Memory B cell (primary cell): ENCODE measurements at regions not wholly inside any gene's neighbourhood (a gene's known extent, or its start where the extent isn't known, plus 50 kb on each side); places are given as distances from the start of the nearest gene placed in this dataset.

ENCODE experiments used
- ATAC-seq: fragments of 150-1000 bp; cut with Tn5 transposase; 2 replicates; pipeline ENCODE4 v1.10.0; 2021; ENCODE audit warnings: low read depth, mild to moderate bottlenecking, moderate library complexity
- DNase-seq, 2 donors: peaks; one replicate each; pipeline ENCODE4 v3.0.0; 2022; ENCODE audit warnings: low spot score in 2 of 2
- H3K27ac Mint-ChIP-seq: one replicate; pipeline ENCODE4 v1.8.0; 2022; ENCODE audit warnings: mild to moderate bottlenecking, moderate library complexity, mixed read lengths
- H3K27me3 Mint-ChIP-seq: one replicate; pipeline ENCODE4 v1.8.0; 2022; ENCODE audit warnings: mixed read lengths
- H3K36me3 Mint-ChIP-seq: one replicate; pipeline ENCODE4 v1.8.0; 2022; ENCODE audit warnings: mild to moderate bottlenecking, mixed read lengths
- H3K4me1 Mint-ChIP-seq: one replicate; pipeline ENCODE4 v1.8.0; 2022; ENCODE audit warnings: mixed read lengths
- H3K4me3 Mint-ChIP-seq: one replicate; pipeline ENCODE4 v1.8.0; 2022; ENCODE audit warnings: mild to moderate bottlenecking, moderate library complexity, mixed read lengths
- H3K9me3 Mint-ChIP-seq: one replicate; pipeline ENCODE4 v1.8.0; 2022; ENCODE audit warnings: mixed read lengths

GRCh38 chr11:29306527-29306926 is 710.3 kb downstream of the KCNA4 start:
- Mint-ChIP-seq H3K4me1 (no peaks in the 10 kb centered on the region), H3K36me3 (no peaks in the 10 kb centered on the region), H3K27ac (no peak overlapping the region), H3K27me3 (no peaks in the 10 kb centered on the region), H3K4me3 (no peak overlapping the region), H3K9me3 (peaks cover 2% of the 10 kb centered on the region)
- ATAC-seq = no peak
- no peak for DNase-seq

- no peaks in the 10 kb centered on the region for H3K36me3 Mint-ChIP-seq
- H3K4me1 Mint-ChIP-seq = no peaks in the 10 kb centered on the region
- ATAC-seq (no peak), DNase-seq (no peak)
- peaks cover 4% of the 10 kb centered on the region for H3K9me3 Mint-ChIP-seq
- H3K27me3 Mint-ChIP-seq = no peaks in the 10 kb centered on the region
- no peak overlapping the region for H3K27ac Mint-ChIP-seq
- H3K4me3 Mint-ChIP-seq = no peak overlapping the region
Observed at GRCh38 chr11:29305456-29306232, 711.2 kb downstream of the KCNA4 start.

DNA sequence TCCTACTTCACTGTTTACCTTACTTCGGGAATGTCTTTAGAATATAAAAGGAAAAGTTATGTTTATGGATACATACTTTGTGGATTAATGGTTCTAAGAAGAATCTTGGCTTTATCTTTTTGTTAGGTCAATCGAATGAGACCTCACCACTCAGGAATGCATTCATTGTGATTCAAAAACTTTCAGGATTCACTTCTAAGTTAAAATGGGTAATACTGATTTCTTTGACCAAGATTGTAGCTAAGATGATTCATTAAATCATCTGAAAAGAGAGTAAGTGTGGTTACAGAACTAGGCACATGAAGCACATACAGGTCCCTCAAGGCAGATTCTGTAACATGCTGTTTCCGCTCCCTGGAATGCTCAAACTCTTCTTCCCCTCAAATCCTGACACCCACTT is 716.4 kb downstream of the KCNA4 start:
- ATAC-seq (no peak), DNase-seq (no peak)
- Mint-ChIP-seq H3K9me3 (peaks cover 7% of the 10 kb centered on the region), H3K4me3 (no peak overlapping the region), H3K36me3 (no peaks in the 10 kb centered on the region), H3K27ac (no peak overlapping the region), H3K4me1 (no peaks in the 10 kb centered on the region), H3K27me3 (no peaks in the 10 kb centered on the region)

GRCh38 chr11:29296680-29297079 is 720.1 kb downstream of the KCNA4 start:
- peaks cover 7% of the 10 kb centered on the region for H3K9me3 Mint-ChIP-seq
- H3K36me3 Mint-ChIP-seq = no peaks in the 10 kb centered on the region
- H3K27ac Mint-ChIP-seq = no peak overlapping the region
- no peaks in the 10 kb centered on the region for H3K4me1 Mint-ChIP-seq
- ATAC-seq = no peak
- no peak for DNase-seq
- H3K27me3 Mint-ChIP-seq = no peaks in the 10 kb centered on the region
- H3K4me3 Mint-ChIP-seq = no peak overlapping the region

- ATAC-seq (no peak), DNase-seq (no peak)
- no peak overlapping the region for H3K27ac Mint-ChIP-seq
- no peaks in the 10 kb centered on the region for H3K27me3 Mint-ChIP-seq
- H3K36me3 Mint-ChIP-seq = no peaks in the 10 kb centered on the region
- no peak overlapping the region for H3K4me3 Mint-ChIP-seq
- peaks cover 2% of the 10 kb centered on the region for H3K9me3 Mint-ChIP-seq
- H3K4me1 Mint-ChIP-seq = no peaks in the 10 kb centered on the region
Observed at GRCh38 chr11:29293825-29294224, 723.0 kb downstream of the KCNA4 start.

GRCh38 chr11:29282088-29282487 is 734.7 kb downstream of the KCNA4 start:
- Mint-ChIP-seq H3K9me3 (peaks cover 7% of the 10 kb centered on the region), H3K4me3 (no peak overlapping the region), H3K27ac (no peak overlapping the region), H3K4me1 (no peaks in the 10 kb centered on the region), H3K36me3 (no peaks in the 10 kb centered on the region), H3K27me3 (no peaks in the 10 kb centered on the region)
- no peak for ATAC-seq
- DNase-seq = no peak

- Mint-ChIP-seq H3K36me3 (no peaks in the 10 kb centered on the region), H3K4me1 (no peaks in the 10 kb centered on the region), H3K4me3 (no peak overlapping the region), H3K27ac (no peak overlapping the region), H3K27me3 (no peaks in the 10 kb centered on the region), H3K9me3 (peaks cover 7% of the 10 kb centered on the region)
- no peak for DNase-seq
- ATAC-seq = no peak
Observed at GRCh38 chr11:29281271-29281777, 735.5 kb downstream of the KCNA4 start.

GRCh38 chr11:29280452-29280851 is 736.4 kb downstream of the KCNA4 start:
- ATAC-seq = no peak

GRCh38 chr11:29279716-29280115 is 737.1 kb downstream of the KCNA4 start:
- Mint-ChIP-seq H3K9me3 (peaks cover 1% of the 10 kb centered on the region), H3K27ac (no peak overlapping the region), H3K4me3 (no peak overlapping the region), H3K27me3 (no peaks in the 10 kb centered on the region), H3K4me1 (no peaks in the 10 kb centered on the region), H3K36me3 (no peaks in the 10 kb centered on the region)
- DNase-seq (no peak), ATAC-seq (no peak)

More at GRCh38 chr11:29280452-29280851, 736.4 kb downstream of the KCNA4 start:
- Mint-ChIP-seq H3K4me3 (no peak overlapping the region), H3K27ac (no peak overlapping the region), H3K4me1 (no peaks in the 10 kb centered on the region), H3K27me3 (no peaks in the 10 kb centered on the region), H3K36me3 (no peaks in the 10 kb centered on the region), H3K9me3 (peaks cover 4% of the 10 kb centered on the region)
- no peak for DNase-seq

DNA sequence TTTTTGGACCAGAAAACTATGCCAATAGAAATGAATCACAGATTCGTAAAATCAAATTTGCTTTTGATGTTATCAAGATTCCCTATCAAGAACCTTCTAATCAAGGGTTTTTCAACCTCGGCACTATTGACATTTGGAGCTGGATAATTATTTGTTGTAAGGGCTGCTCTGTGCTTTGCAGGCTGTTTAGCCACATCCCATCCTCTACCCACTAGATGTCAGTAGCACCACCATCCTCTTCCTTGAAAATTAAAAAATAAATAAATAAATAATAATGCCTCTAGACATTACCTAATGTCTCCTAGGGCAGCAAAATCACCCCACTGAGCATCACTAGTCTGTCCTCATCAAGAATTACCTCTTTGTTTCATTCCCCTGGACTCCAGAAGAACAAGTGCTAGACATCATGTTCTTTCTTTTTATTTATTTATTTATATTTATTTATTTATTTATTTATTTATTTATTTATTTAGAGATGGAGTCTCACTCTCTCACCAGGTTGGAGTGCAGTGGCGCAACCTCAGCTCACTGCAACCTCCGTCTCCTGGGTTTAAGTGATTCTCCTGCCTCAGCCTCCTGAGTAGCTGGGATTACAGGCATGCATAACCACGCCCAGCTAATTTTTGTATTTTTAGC is 744.7 kb downstream of the KCNA4 start:
- no peak overlapping the region for H3K27ac Mint-ChIP-seq
- H3K36me3 Mint-ChIP-seq = no peaks in the 10 kb centered on the region
- ATAC-seq = no peak
- no peaks in the 10 kb centered on the region for H3K4me1 Mint-ChIP-seq
- peaks cover 2% of the 10 kb centered on the region for H3K9me3 Mint-ChIP-seq
- DNase-seq = no peak
- no peak overlapping the region for H3K4me3 Mint-ChIP-seq
- H3K27me3 Mint-ChIP-seq = no peaks in the 10 kb centered on the region

DNA sequence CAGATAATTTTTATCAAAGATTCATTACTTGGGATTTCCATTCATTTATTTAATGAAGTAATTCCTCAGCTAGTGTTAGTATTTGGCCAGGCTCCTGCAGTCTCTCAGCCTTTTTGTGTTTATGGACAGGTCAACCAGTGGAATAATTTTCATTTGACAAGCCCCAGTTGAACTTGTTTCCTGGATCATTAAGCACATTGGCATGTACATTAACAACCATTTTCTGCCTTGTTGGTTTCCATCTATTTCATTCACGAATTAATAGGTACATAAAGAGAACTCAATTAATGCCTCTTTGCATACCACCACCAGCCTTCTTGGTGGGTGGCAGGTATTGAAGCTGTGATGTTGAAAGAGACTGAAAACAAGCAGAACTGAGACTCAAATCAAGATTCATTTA is 745.2 kb downstream of the KCNA4 start:
- Mint-ChIP-seq H3K4me1 (no peaks in the 10 kb centered on the region), H3K27me3 (no peaks in the 10 kb centered on the region), H3K36me3 (no peaks in the 10 kb centered on the region), H3K9me3 (peaks cover 2% of the 10 kb centered on the region), H3K27ac (no peak overlapping the region), H3K4me3 (no peak overlapping the region)
- DNase-seq (no peak), ATAC-seq (no peak)

DNA sequence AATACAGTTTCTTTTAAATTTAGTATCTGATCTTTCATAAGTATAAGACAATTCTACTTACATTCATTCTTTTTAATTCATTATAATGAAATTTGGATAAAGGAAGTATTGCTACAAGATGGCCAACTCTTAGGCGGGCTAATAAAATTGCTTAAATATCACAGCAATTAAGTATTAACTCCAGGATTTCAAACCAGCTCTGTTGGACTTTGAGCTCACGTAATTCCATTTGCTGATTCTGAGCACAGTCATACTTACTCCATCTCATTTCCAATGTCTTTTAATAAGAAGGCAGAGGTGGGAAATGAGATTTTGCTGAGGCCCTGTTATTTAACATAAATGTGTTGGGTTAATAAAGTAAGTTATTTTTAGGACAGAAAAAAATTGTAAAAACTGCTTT is 748.1 kb downstream of the KCNA4 start:
- H3K4me1 Mint-ChIP-seq = no peaks in the 10 kb centered on the region
- peaks cover 3% of the 10 kb centered on the region for H3K9me3 Mint-ChIP-seq
- H3K27ac Mint-ChIP-seq = no peak overlapping the region
- no peaks in the 10 kb centered on the region for H3K36me3 Mint-ChIP-seq
- no peak overlapping the region for H3K4me3 Mint-ChIP-seq
- H3K27me3 Mint-ChIP-seq = no peaks in the 10 kb centered on the region
- ATAC-seq (no peak), DNase-seq (no peak)

DNA sequence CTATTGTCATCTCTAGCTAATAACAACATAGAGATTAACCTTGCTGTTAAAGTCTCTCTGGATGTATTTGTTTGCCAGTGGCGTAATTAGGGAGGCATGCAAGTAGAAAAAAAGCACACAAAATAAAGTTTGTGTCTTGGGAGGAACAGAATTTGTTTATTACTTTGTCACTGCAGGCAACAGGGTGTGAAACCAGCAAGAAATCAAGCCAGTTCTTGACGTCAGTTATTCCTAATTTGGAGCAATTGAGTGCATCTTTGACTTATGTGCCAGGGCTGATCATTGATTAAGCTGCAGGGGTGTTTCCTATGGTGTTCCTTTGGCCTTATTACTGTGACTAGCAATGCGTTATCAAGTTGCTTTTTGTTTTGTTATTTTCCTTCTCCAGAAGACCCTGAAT is 751.0 kb downstream of the KCNA4 start:
- no peaks in the 10 kb centered on the region for H3K27me3 Mint-ChIP-seq
- ATAC-seq (no peak), DNase-seq (no peak)
- H3K9me3 Mint-ChIP-seq = peaks cover 6% of the 10 kb centered on the region
- no peaks in the 10 kb centered on the region for H3K36me3 Mint-ChIP-seq
- H3K4me1 Mint-ChIP-seq = no peaks in the 10 kb centered on the region
- H3K4me3 Mint-ChIP-seq = no peak overlapping the region
- H3K27ac Mint-ChIP-seq = no peak overlapping the region

- H3K36me3 Mint-ChIP-seq = no peaks in the 10 kb centered on the region
- H3K27me3 Mint-ChIP-seq = no peaks in the 10 kb centered on the region
- ATAC-seq (no peak), DNase-seq (no peak)
- no peak overlapping the region for H3K4me3 Mint-ChIP-seq
- no peaks in the 10 kb centered on the region for H3K4me1 Mint-ChIP-seq
- H3K27ac Mint-ChIP-seq = no peak overlapping the region
- H3K9me3 Mint-ChIP-seq = peaks cover 6% of the 10 kb centered on the region
Observed at GRCh38 chr11:29265381-29265780, 751.4 kb downstream of the KCNA4 start.
